ENCODE measurements at regions not wholly inside any gene's neighbourhood (a gene's known extent, or its start where the extent isn't known, plus 50 kb on each side); places are given as distances from the start of the nearest gene placed in this dataset.

GRCh38 chr16:80081846-80082245, 458.9 kb upstream of the DYNLRB2 start:
- no peak for DNase-seq (ENCODE audit: low read depth in 2 of 2)

- DNase-seq (ENCODE audit: low read depth in 2 of 2) = no peak
These were observed 460.4 kb upstream of the DYNLRB2 start for GRCh38 chr16:80080287-80080851.

- no peak for DNase-seq (ENCODE audit: low read depth in 2 of 2)
These were observed 461.7 kb upstream of the DYNLRB2 start for GRCh38 chr16:80079072-80079471.

GRCh38 chr16:80077696-80078095, 463.1 kb upstream of the DYNLRB2 start:
- DNase-seq (ENCODE audit: low read depth in 2 of 2) = no peak

GRCh38 chr16:80074329-80074728, 466.5 kb upstream of the DYNLRB2 start:
- no peak for DNase-seq (ENCODE audit: low read depth in 2 of 2)

- no peak for DNase-seq (ENCODE audit: low read depth in 2 of 2)
These were observed 468.8 kb upstream of the DYNLRB2 start for GRCh38 chr16:80071964-80072456.

GRCh38 chr16:80066805-80067580, 466.5 kb upstream of the MAF start:
- no peak for DNase-seq (ENCODE audit: low read depth in 2 of 2)

GRCh38 chr16:80065541-80065940, 465.0 kb upstream of the MAF start:
- DNase-seq (ENCODE audit: low read depth in 2 of 2) = no peak

- DNase-seq (ENCODE audit: low read depth in 2 of 2) = no peak
These were observed 463.2 kb upstream of the MAF start for GRCh38 chr16:80063713-80064069.

GRCh38 chr16:80063031-80063712, 462.6 kb upstream of the MAF start:
- no peak for DNase-seq (ENCODE audit: low read depth in 2 of 2)

- DNase-seq (ENCODE audit: low read depth in 2 of 2) = no peak
These were observed 462.0 kb upstream of the MAF start for GRCh38 chr16:80062361-80063030.

- no peak for DNase-seq (ENCODE audit: low read depth in 2 of 2)
These were observed 459.9 kb upstream of the MAF start for GRCh38 chr16:80060470-80060869.

GRCh38 chr16:80059836-80060235, 459.3 kb upstream of the MAF start:
- no peak for DNase-seq (ENCODE audit: low read depth in 2 of 2)

- no peak for DNase-seq (ENCODE audit: low read depth in 2 of 2)
These were observed 457.7 kb upstream of the MAF start for GRCh38 chr16:80058214-80058613.

- DNase-seq (ENCODE audit: low read depth in 2 of 2) = no peak
These were observed 455.8 kb upstream of the MAF start for GRCh38 chr16:80056324-80056723.

GRCh38 chr16:80055831-80056230, 455.3 kb upstream of the MAF start:
- DNase-seq (ENCODE audit: low read depth in 2 of 2) = no peak

GRCh38 chr16:80054647-80055046, 454.1 kb upstream of the MAF start:
- DNase-seq (ENCODE audit: low read depth in 2 of 2) = no peak

GRCh38 chr16:80051040-80051439, 450.5 kb upstream of the MAF start:
- DNase-seq (ENCODE audit: low read depth in 2 of 2) = no peak

- no peak for DNase-seq (ENCODE audit: low read depth in 2 of 2)
These were observed 447.7 kb upstream of the MAF start for GRCh38 chr16:80048250-80048649.

GRCh38 chr16:80047842-80048241, 447.3 kb upstream of the MAF start:
- no peak for DNase-seq (ENCODE audit: low read depth in 2 of 2)

GRCh38 chr16:80046848-80047247, 446.3 kb upstream of the MAF start:
- DNase-seq (ENCODE audit: low read depth in 2 of 2) = no peak

- no peak for DNase-seq (ENCODE audit: low read depth in 2 of 2)
These were observed 445.7 kb upstream of the MAF start for GRCh38 chr16:80046261-80046660.
